ENCODE measurements at regions not wholly inside any gene's neighbourhood (a gene's known extent, or its start where the extent isn't known, plus 50 kb on each side); places are given as distances from the start of the nearest gene placed in this dataset.

GRCh38 chr7:17099083-17099973 is 199.1 kb upstream of the AHR start (continued):
- peak; percentile 71 for TF ChIP-seq HNF1A (IDR thresholded peaks at IDR 0.05; ENCODE audit: low read depth)
- peak; percentile 91 for TF ChIP-seq HNF1A (CRISPR knock-in tag; IDR thresholded peaks at IDR 0.05; ENCODE audit: borderline replicate concordance)
- no peak for TF ChIP-seq ZNF180 (CRISPR knock-in tag; IDR thresholded peaks at IDR 0.05; ENCODE audit: borderline replicate concordance, low read depth)
- peak; percentile 75; the same call in 1 of the 2 replicates for TF ChIP-seq CHD4 (IDR thresholded peaks at IDR 0.05; ENCODE audit: borderline replicate concordance, low read length)
- TF ChIP-seq ZFP91 (CRISPR knock-in tag; IDR thresholded peaks at IDR 0.05; ENCODE audit: borderline replicate concordance), result peak; percentile 35; the same call in 1 of the 2 replicates
- TF ChIP-seq ZBTB38 (CRISPR knock-in tag; IDR thresholded peaks at IDR 0.05), result no peak
- no peak for TF ChIP-seq MTA3 (CRISPR knock-in tag; IDR thresholded peaks at IDR 0.05)
- peak; percentile 91 for TF ChIP-seq SIX4 (CRISPR knock-in tag; IDR thresholded peaks at IDR 0.05)
- peak; percentile 61; the same call in 1 of the 2 replicates for TF ChIP-seq TBX3 (IDR thresholded peaks at IDR 0.05; ENCODE audit: borderline replicate concordance)
- no peak for TF ChIP-seq KLF12 (CRISPR knock-in tag; IDR thresholded peaks at IDR 0.05; ENCODE audit: borderline replicate concordance)
- TF ChIP-seq ARID4A (CRISPR knock-in tag; IDR thresholded peaks at IDR 0.05; ENCODE audit: borderline replicate concordance), result peak; percentile 47; the same call in 1 of the 2 replicates
- TF ChIP-seq HNRNPUL1 (IDR thresholded peaks at IDR 0.05; ENCODE audit: low read depth, low read length), result no peak
- TF ChIP-seq MYNN (CRISPR knock-in tag; IDR thresholded peaks at IDR 0.05; ENCODE audit: low read depth), result no peak
- peak; percentile 96 for TF ChIP-seq RCOR2 (CRISPR knock-in tag; IDR thresholded peaks at IDR 0.05)
- peak; percentile 95 for TF ChIP-seq ZNF264 (CRISPR knock-in tag; IDR thresholded peaks at IDR 0.05)
- TF ChIP-seq ZNF383 (CRISPR knock-in tag; IDR thresholded peaks at IDR 0.05; ENCODE audit: borderline replicate concordance), result no peak
- TF ChIP-seq ZNF30 (CRISPR knock-in tag; IDR thresholded peaks at IDR 0.05), result no peak; the same call in 1 of the 2 replicates
- TF ChIP-seq NFATC3 (CRISPR knock-in tag; IDR thresholded peaks at IDR 0.05), result peak; percentile 87

Measured in HepG2 (cell line).